ENCODE measurements at regions not wholly inside any gene's neighbourhood (a gene's known extent, or its start where the extent isn't known, plus 50 kb on each side); places are given as distances from the start of the nearest gene placed in this dataset.

GRCh38 chr6:164661716-164662115 is 647.7 kb downstream of the C6orf118 start:
- TF ChIP-seq ZKSCAN8 (CRISPR knock-in tag; IDR thresholded peaks at IDR 0.05) (no peak), CTCF (IDR thresholded peaks at IDR 0.05 in 2 of 3, conservative IDR thresholded peaks at IDR 0.05 in 1 of 3; ENCODE audit: insufficient read depth in 2 of 3, low read depth in 1 of 3, low read length in 3 of 3) (no peak), GABPB1 (CRISPR knock-in tag; IDR thresholded peaks at IDR 0.05) (no peak)

All from K562 (cell line).